ENCODE measurements at regions not wholly inside any gene's neighbourhood (a gene's known extent, or its start where the extent isn't known, plus 50 kb on each side); places are given as distances from the start of the nearest gene placed in this dataset.
"Not testable (repeated sequence)": the region's sequence is repeated elsewhere in the genome, so short reads cannot be mapped to it uniquely, and the experiment has no call there.

DNA sequence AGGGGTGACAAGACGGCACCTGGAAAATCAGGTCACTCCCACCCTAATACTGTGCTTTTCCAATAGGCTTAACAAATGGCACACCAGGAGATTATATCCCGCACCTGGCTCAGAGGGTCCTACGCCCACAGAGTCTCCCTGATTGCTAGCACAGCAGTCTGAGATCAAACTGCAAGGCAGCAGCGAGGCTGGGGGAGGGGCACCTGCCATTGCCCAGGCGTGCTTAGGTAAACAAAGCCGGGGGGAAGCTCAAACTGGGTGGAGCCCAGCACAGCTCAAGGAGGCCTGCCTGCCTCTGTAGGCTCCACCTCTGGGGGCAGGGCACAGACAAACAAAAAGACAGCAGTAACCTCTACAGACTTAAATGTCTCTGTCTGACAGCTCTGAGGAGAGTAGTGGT, 87.4 kb upstream of the PCED1B start:
- H3K4me1 ChIP-seq (ENCODE audit: insufficient read depth, low read length); H3K4me3 ChIP-seq (replicated peaks in 1 of 3; ENCODE audit: insufficient read depth in 1 of 3, low read depth in 2 of 3, low read length in 3 of 3); CTCF ChIA-PET (ENCODE audit: low intra/inter-chr PET ratio, low total read pairs); in situ Hi-C loops (cut with HindIII; ENCODE audit: extremely low pct_ligation_motif_present, low pct_unique_long_range_greater_than_20kb); BruUV-seq (replicated peaks); POLR2A ChIA-PET; H3K9ac ChIP-seq (ENCODE audit: insufficient read depth, low read depth, low read length); H3K27me3 ChIP-seq (ENCODE audit: control insufficient read depth in 1 of 2, insufficient read depth in 2 of 2, low read length in 2 of 2); DNase-seq (ENCODE audit: low spot score); ATAC-seq; H3K79me2 ChIP-seq (ENCODE audit: insufficient read depth, low read length); H2AFZ ChIP-seq (ENCODE audit: low read length); H4K20me1 ChIP-seq (ENCODE audit: insufficient read depth, low read length); H3K27ac ChIP-seq (ENCODE audit: extremely low read length, insufficient read depth, low read length); FAIRE-seq; H3K4me2 ChIP-seq (ENCODE audit: low read depth, low read length); intact Hi-C loops (cut with micrococcal nuclease; ENCODE audit: unreplicated experiment); H3K36me3 ChIP-seq (replicated peaks in 1 of 2; ENCODE audit: control insufficient read depth in 1 of 2, insufficient read depth in 2 of 2, low read length in 2 of 2): not testable (repeated sequence)
- WGBS (ENCODE audit: low lambda C conversion rate), result 78% methylated on average over 1 of the region's 6 CpGs
- peaks cover 16% of the 10 kb centered on the region for H3K9me3 ChIP-seq (ENCODE audit: low read length)

- no peak for TF ChIP-seq CCAR2 (optimal IDR thresholded peaks at IDR 0.05; ENCODE audit: low read depth, low read length)
- no peak for TF ChIP-seq ZFP36L2 (CRISPR knock-in tag; IDR thresholded peaks at IDR 0.05)
- TF ChIP-seq, protein P1, sequence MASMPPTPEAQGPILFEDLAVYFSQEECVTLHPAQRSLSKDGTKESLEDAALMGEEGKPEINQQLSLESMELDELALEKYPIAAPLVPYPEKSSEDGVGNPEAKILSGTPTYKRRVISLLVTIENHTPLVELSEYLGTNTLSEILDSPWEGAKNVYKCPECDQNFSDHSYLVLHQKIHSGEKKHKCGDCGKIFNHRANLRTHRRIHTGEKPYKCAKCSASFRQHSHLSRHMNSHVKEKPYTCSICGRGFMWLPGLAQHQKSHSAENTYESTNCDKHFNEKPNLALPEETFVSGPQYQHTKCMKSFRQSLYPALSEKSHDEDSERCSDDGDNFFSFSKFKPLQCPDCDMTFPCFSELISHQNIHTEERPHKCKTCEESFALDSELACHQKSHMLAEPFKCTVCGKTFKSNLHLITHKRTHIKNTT (CRISPR knock-in tag; IDR thresholded peaks at IDR 0.05), result no peak
- ChIA-PET POLR2A (no interaction called here), CTCF (ENCODE audit: low intra/inter-chr PET ratio, low total read pairs) (no interaction called here)
- Histone ChIP-seq H3K27me3 (ENCODE audit: control insufficient read depth in 1 of 2, insufficient read depth in 2 of 2, low read length in 2 of 2) (no peaks in the 10 kb centered on the region), H2AFZ (ENCODE audit: low read length) (no peak overlapping the region), H4K20me1 (ENCODE audit: insufficient read depth, low read length) (no peaks in the 10 kb centered on the region), H3K9ac (ENCODE audit: insufficient read depth, low read depth, low read length) (no peak overlapping the region), H3K79me2 (ENCODE audit: insufficient read depth, low read length) (no peaks in the 10 kb centered on the region), H3K4me2 (ENCODE audit: low read depth, low read length) (no peak overlapping the region), H3K9me3 (ENCODE audit: low read length) (no peaks in the 10 kb centered on the region), H3K27ac (ENCODE audit: extremely low read length, insufficient read depth, low read length) (no peak overlapping the region), H3K4me1 (ENCODE audit: insufficient read depth, low read length) (no peaks in the 10 kb centered on the region), H3K4me3 (replicated peaks in 1 of 3; ENCODE audit: insufficient read depth in 1 of 3, low read depth in 2 of 3, low read length in 3 of 3) (no peak overlapping the region), H3K36me3 (replicated peaks in 1 of 2; ENCODE audit: control insufficient read depth in 1 of 2, insufficient read depth in 2 of 2, low read length in 2 of 2) (no peaks in the 10 kb centered on the region)
- 47% methylated on average over 5 of the region's 5 CpGs for WGBS (ENCODE audit: low lambda C conversion rate)
- intact Hi-C loops (cut with micrococcal nuclease; ENCODE audit: unreplicated experiment) (no loop called here), in situ Hi-C loops (cut with HindIII; ENCODE audit: extremely low pct_ligation_motif_present, low pct_unique_long_range_greater_than_20kb) (no loop called here)
- no peak for DNase-seq (ENCODE audit: low spot score)
- no peak for ATAC-seq
- BruUV-seq (replicated peaks), result no TSS peak
- FAIRE-seq, result no peak
These were observed 80.5 kb upstream of the PCED1B start for GRCh38 chr12:46998811-46999368.

Measured in HepG2 (cell line).